HCT116 (cell line): ENCODE measurements at regions not wholly inside any gene's neighbourhood (a gene's known extent, or its start where the extent isn't known, plus 50 kb on each side); places are given as distances from the start of the nearest gene placed in this dataset.

Experiments used
- ATAC-seq: fragments of 200-7000 bp; cut with Tn5 transposase; 2 replicates; pipeline ENCODE4 v1.9.1; 2020; ENCODE audit warnings: mild to moderate bottlenecking, moderate library complexity
- BruUV-seq: library from RNA; stranded (reverse); fragments of 400-500 nt; replicated peaks from 2 replicates; lab custom pipeline; 2021; lab: Mats Ljungman, UMichigan
- CTCF ChIA-PET: fragments of 300-600 bp; sonication (Branson Sonifier 250); formaldehyde crosslinking; loops from one replicate; lab custom pipeline; 2021; ENCODE audit warnings: antibody characterized with exemption; lab: Charles Lee
- POLR2A ChIA-PET: fragments of 300-600, 350-600 bp; sonication (Branson Sonifier 250); formaldehyde crosslinking; loops from one replicate; lab custom pipeline; 2021; ENCODE audit warnings: antibody characterized with exemption; lab: Charles Lee
- RAD21 ChIA-PET, 2 experiments: fragments of 300-600 bp; sonication (Branson Sonifier 250); formaldehyde crosslinking; loops; one replicate each; lab custom pipeline; 2023; ENCODE audit warnings: low total read pairs in 2 of 2; ENCODE audit not compliant: uncharacterized antibody in 2 of 2, unreplicated experiment in 2 of 2, low non-redundant PET in 1 of 2; lab: Charles Lee
- DNase-seq: peaks from one replicate; pipeline ENCODE4 v3.0.0-alpha.2; 2010; ENCODE audit warnings: low read depth, low spot score
- H2AFZ ChIP-seq: fragments of 200-600 bp; shearing (Covaris generic), sonication (generic); 2 replicates; pipeline ENCODE4 v1.6.1; 2017; ENCODE audit warnings: low read depth, mixed run types, mixed read lengths, antibody characterized with exemption, low read length; ENCODE audit not compliant: poor library complexity, severe bottlenecking
- H3K27ac ChIP-seq: 2 replicates; pipeline ENCODE4 v1.5.1; 2012; ENCODE audit warnings: low read depth, low read length
- H3K27me3 ChIP-seq: fragments of 200-600 bp; sonication (generic); 2 replicates; pipeline ENCODE4 v1.6.1; 2016; ENCODE audit warnings: mixed run types, low read length, mixed read lengths; ENCODE audit not compliant: insufficient read depth
- H3K36me3 ChIP-seq, 2 experiments: fragments of 200-500 bp in 1 of 2; fragments of 200-600 bp in 1 of 2; sonication (Bioruptor generic) in 1 of 2; sonication (generic) in 1 of 2; 2 replicates each; pipeline versions ENCODE4 v1.5.1 to v1.6.1; 2014 to 2016; ENCODE audit warnings: low read length in 2 of 2, inconsistent platforms in 1 of 2, mixed read lengths in 1 of 2, mixed run types in 1 of 2; ENCODE audit not compliant: insufficient read depth in 2 of 2, control insufficient read depth in 1 of 2
- H3K4me1 ChIP-seq, 2 experiments: fragments of 200-600 bp in 1 of 2; sonication (generic) in 1 of 2; 2 replicates each; pipeline versions ENCODE4 v1.5.1 to v1.6.1; 2012 to 2017; ENCODE audit warnings: low read length in 2 of 2, inconsistent platforms in 1 of 2, mild to moderate bottlenecking in 1 of 2, mixed read lengths in 1 of 2, mixed run types in 1 of 2, moderate library complexity in 1 of 2; ENCODE audit not compliant: insufficient read depth in 2 of 2, control insufficient read depth in 1 of 2
- H3K4me2 ChIP-seq: fragments of 200-600 bp; sonication (generic); 2 replicates; pipeline ENCODE4 v1.6.1; 2017; ENCODE audit warnings: mixed run types, low read length, mixed read lengths
- H3K4me3 ChIP-seq, 2 experiments: fragments of 200-600 bp in 1 of 2; sonication (generic) in 1 of 2; replicated peaks in 1 of 2; 2 replicates each; pipeline ENCODE4 v1.5.1; 2011 to 2016; ENCODE audit warnings: low read length in 2 of 2, control low read depth in 1 of 2, low read depth in 1 of 2, mild to moderate bottlenecking in 1 of 2, mixed read lengths in 1 of 2, mixed run types in 1 of 2
- H3K79me2 ChIP-seq: fragments of 200-600 bp; sonication (generic); 2 replicates; pipeline ENCODE4 v1.6.1; 2017; ENCODE audit warnings: mild to moderate bottlenecking, mixed run types, low read length, moderate library complexity, mixed read lengths; ENCODE audit not compliant: insufficient read depth
- H3K9ac ChIP-seq: fragments of 200-600 bp; sonication (generic); 2 replicates; pipeline ENCODE4 v1.6.1; 2016; ENCODE audit warnings: low read length, mixed read lengths
- H3K9me2 ChIP-seq: fragments of 200-600 bp; sonication (generic), shearing (Covaris generic); 2 replicates; pipeline ENCODE4 v1.6.1; 2017; ENCODE audit warnings: mixed run types, mild to moderate bottlenecking, moderate library complexity; ENCODE audit not compliant: insufficient read depth
- H3K9me3 ChIP-seq, 2 experiments: fragments of 200-500 bp in 1 of 2; fragments of 200-600 bp in 1 of 2; sonication (Bioruptor generic) in 1 of 2; sonication (generic) in 1 of 2; 2 replicates each; pipeline ENCODE4 v1.6.1; 2014 to 2017; ENCODE audit warnings: low read length in 2 of 2, mixed read lengths in 2 of 2, inconsistent platforms in 1 of 2, low read depth in 1 of 2, mild to moderate bottlenecking in 1 of 2, mixed run types in 1 of 2, moderate library complexity in 1 of 2; ENCODE audit not compliant: control insufficient read depth in 1 of 2, insufficient read depth in 1 of 2
- H4K20me1 ChIP-seq: fragments of 200-600 bp; sonication (generic), shearing (Covaris generic); 2 replicates; pipeline ENCODE4 v1.6.1; 2017; ENCODE audit warnings: mixed run types, mild to moderate bottlenecking, moderate library complexity; ENCODE audit not compliant: insufficient read depth
- CEBPB ChIP-seq: IDR thresholded peaks from 2 replicates; pipeline ENCODE4 v1.6.1; 2012; ENCODE audit warnings: low read depth
- EZH2phosphoT487 ChIP-seq: fragments of 200-600 bp; IDR thresholded peaks from 2 replicates; pipeline ENCODE4 v1.6.1; 2018; ENCODE audit warnings: antibody characterized with exemption, borderline replicate concordance
- FOSL1 ChIP-seq: IDR thresholded peaks from 2 replicates; pipeline ENCODE4 v1.6.1; 2012; ENCODE audit warnings: low read depth
- RAD21 ChIP-seq: IDR thresholded peaks from 2 replicates; pipeline ENCODE4 v1.6.1; 2012; ENCODE audit warnings: low read depth, mild to moderate bottlenecking
- REST ChIP-seq: IDR thresholded peaks from 2 replicates; pipeline ENCODE4 v1.6.1; 2012; ENCODE audit warnings: low read depth
- SRF ChIP-seq: IDR thresholded peaks from 2 replicates; pipeline ENCODE4 v1.6.1; 2012; ENCODE audit warnings: low read depth
- TCF7L2 ChIP-seq: IDR thresholded peaks from 2 replicates; pipeline ENCODE4 v1.7.0; 2011; ENCODE audit warnings: borderline replicate concordance, inconsistent platforms; ENCODE audit not compliant: insufficient read depth, insufficient read length; ENCODE audit errors: extremely low read depth
- YY1 ChIP-seq: IDR thresholded peaks from 2 replicates; pipeline ENCODE4 v1.6.1; 2011; ENCODE audit warnings: low read length, low read depth, moderate library complexity, mild to moderate bottlenecking; ENCODE audit not compliant: insufficient replicate concordance; ENCODE audit errors: extremely low read depth
- ZNF274 ChIP-seq: fragments of 200-500 bp; sonication (Bioruptor generic); IDR thresholded peaks from 2 replicates; pipeline ENCODE4 v1.6.1; 2014; ENCODE audit warnings: mild to moderate bottlenecking, low read depth, low read length, inconsistent platforms
- intact Hi-C: fragments of 100-400 bp; cut with micrococcal nuclease; formaldehyde crosslinking; loops from 2 replicates; pipeline ENCODE4 v1.10.0; 2022

- intact Hi-C loops, result no loop called here
- H3K9ac ChIP-seq, result no peak overlapping the region
- no peaks in the 10 kb centered on the region for H4K20me1 ChIP-seq
- ChIA-PET CTCF (no interaction called here), RAD21 (no interaction called here), POLR2A (no interaction called here)
- no TSS peak for BruUV-seq
- H3K79me2 ChIP-seq, result no peaks in the 10 kb centered on the region
- H2AFZ ChIP-seq, result no peak overlapping the region
- H3K36me3 ChIP-seq, result no peaks in the 10 kb centered on the region
- H3K4me2 ChIP-seq, result no peak overlapping the region
- H3K4me1 ChIP-seq, result no peaks in the 10 kb centered on the region
- no peak for TF ChIP-seq FOSL1
- no peak for TF ChIP-seq ZNF274
- TF ChIP-seq TCF7L2, result no peak
- TF ChIP-seq CEBPB, result no peak
- TF ChIP-seq SRF, result no peak
- TF ChIP-seq EZH2phosphoT487, result no peak
- TF ChIP-seq YY1, result no peak
- TF ChIP-seq RAD21, result no peak
- TF ChIP-seq REST, result no peak
- H3K4me3 ChIP-seq, result no peak overlapping the region
- no peaks in the 10 kb centered on the region for H3K9me2 ChIP-seq
- H3K9me3 ChIP-seq, result no peaks in the 10 kb centered on the region
- DNase-seq (no peak), ATAC-seq (no peak)
- H3K27ac ChIP-seq, result no peak overlapping the region
- no peaks in the 10 kb centered on the region for H3K27me3 ChIP-seq
These were observed 445.6 kb downstream of the ACTRT1 start for GRCh38 chrX:127606590-127606989.
